HepG2 (cell line): ENCODE measurements at regions not wholly inside any gene's neighbourhood (a gene's known extent, or its start where the extent isn't known, plus 50 kb on each side); places are given as distances from the start of the nearest gene placed in this dataset.

ENCODE experiments used
- ATF1 ChIP-seq: IDR thresholded peaks from 2 replicates; pipeline ENCODE4 v1.6.1; 2016; ENCODE audit warnings: mild to moderate bottlenecking, control low read depth
- XRCC5 ChIP-seq: fragments of 200-400 bp; formaldehyde crosslinking; optimal IDR thresholded peaks from 2 replicates; pipeline ENCODE3; 2017; ENCODE audit warnings: mild to moderate bottlenecking, low read length
- ZNF12 ChIP-seq: sonication (generic); formaldehyde crosslinking; IDR thresholded peaks from 2 replicates; pipeline ENCODE4 v1.5.0; 2020; ENCODE audit warnings: missing genetic modification reagents
- ZNF230 ChIP-seq: sonication (generic); formaldehyde crosslinking; IDR thresholded peaks from 2 replicates; pipeline ENCODE4 v1.4.0; 2020; ENCODE audit warnings: mild to moderate bottlenecking, missing genetic modification reagents
- TF ChIP-seq, protein P1 (sequence below): IDR thresholded peaks from 2 replicates; pipeline ENCODE4 v1.6.1; 2016; ENCODE audit warnings: missing compliant biosample characterization, missing genetic modification reagents, borderline replicate concordance
- TF ChIP-seq, protein P2 (sequence below): sonication (generic); formaldehyde crosslinking; IDR thresholded peaks from 2 replicates; pipeline ENCODE4 v1.5.0; 2020; ENCODE audit warnings: mild to moderate bottlenecking, missing genetic modification reagents, moderate library complexity

DNA sequence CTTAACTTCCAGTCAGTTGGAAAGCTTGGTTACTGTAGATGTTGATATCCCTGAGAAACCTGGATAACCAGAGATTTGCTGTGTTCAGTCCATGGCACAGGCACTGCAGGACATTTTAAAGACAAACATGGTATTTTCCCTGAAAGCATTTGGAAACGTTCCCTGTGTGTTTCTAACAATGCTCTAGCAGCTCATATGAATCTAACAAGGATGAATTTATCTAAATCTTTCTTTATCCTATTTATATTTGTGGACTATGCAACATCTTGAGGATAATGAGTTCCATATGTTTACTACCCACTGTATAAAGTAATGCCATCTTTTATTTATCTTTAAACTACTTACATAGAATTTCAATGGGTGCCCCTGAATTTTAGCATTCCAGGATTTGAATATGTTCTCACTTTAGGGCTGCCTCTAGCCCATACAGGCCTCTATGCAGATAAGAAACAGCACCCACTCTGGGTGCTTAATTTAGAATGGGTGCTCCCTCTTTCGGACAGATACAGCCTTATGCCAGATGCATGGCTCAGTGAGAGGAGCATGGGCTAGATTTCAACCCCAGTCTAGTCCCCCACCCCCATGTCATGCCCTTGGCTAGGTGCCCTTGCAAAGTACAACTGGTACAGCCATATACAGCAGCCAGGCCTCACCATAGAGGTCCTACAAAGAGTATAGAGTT lies 50.6 kb upstream of the NEMP2 start:
- TF ChIP-seq, protein P1, sequence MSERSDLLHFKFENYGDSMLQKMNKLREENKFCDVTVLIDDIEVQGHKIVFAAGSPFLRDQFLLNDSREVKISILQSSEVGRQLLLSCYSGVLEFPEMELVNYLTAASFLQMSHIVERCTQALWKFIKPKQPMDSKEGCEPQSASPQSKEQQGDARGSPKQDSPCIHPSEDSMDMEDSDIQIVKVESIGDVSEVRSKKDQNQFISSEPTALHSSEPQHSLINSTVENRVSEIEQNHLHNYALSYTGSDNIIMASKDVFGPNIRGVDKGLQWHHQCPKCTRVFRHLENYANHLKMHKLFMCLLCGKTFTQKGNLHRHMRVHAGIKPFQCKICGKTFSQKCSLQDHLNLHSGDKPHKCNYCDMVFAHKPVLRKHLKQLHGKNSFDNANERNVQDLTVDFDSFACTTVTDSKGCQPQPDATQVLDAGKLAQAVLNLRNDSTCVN (CRISPR knock-in tag): no peak
- no peak for TF ChIP-seq XRCC5
- no peak for TF ChIP-seq ZNF12
- no peak for TF ChIP-seq ZNF230
- TF ChIP-seq, protein P2, sequence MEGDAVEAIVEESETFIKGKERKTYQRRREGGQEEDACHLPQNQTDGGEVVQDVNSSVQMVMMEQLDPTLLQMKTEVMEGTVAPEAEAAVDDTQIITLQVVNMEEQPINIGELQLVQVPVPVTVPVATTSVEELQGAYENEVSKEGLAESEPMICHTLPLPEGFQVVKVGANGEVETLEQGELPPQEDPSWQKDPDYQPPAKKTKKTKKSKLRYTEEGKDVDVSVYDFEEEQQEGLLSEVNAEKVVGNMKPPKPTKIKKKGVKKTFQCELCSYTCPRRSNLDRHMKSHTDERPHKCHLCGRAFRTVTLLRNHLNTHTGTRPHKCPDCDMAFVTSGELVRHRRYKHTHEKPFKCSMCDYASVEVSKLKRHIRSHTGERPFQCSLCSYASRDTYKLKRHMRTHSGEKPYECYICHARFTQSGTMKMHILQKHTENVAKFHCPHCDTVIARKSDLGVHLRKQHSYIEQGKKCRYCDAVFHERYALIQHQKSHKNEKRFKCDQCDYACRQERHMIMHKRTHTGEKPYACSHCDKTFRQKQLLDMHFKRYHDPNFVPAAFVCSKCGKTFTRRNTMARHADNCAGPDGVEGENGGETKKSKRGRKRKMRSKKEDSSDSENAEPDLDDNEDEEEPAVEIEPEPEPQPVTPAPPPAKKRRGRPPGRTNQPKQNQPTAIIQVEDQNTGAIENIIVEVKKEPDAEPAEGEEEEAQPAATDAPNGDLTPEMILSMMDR (CRISPR knock-in tag): no peak
- TF ChIP-seq ATF1 (CRISPR knock-in tag): no peak
